GM18868 (cell line): ENCODE measurements at regions not wholly inside any gene's neighbourhood (a gene's known extent, or its start where the extent isn't known, plus 50 kb on each side); places are given as distances from the start of the nearest gene placed in this dataset.
"Not testable (repeated sequence)": the region's sequence is repeated elsewhere in the genome, so short reads cannot be mapped to it uniquely, and the experiment has no call there.

Experiments
- ATAC-seq: cut with Tn5 transposase; IDR thresholded peaks from one replicate; pipeline ENCODE4 v1.9.1; 2021; ENCODE audit warnings: mild to moderate bottlenecking, moderate library complexity; ENCODE audit not compliant: unreplicated experiment

- ATAC-seq = no peak
Observed at GRCh38 chr15:55126111-55126510, 70.6 kb downstream of the RSL24D1 start.

- no peak for ATAC-seq
Observed at GRCh38 chr15:55124616-55125015, 72.1 kb downstream of the RSL24D1 start.

- no peak for ATAC-seq
Observed at GRCh38 chr15:55118344-55118870, 78.3 kb downstream of the RSL24D1 start.

GRCh38 chr15:55116636-55117035, 80.1 kb downstream of the RSL24D1 start:
- ATAC-seq = no peak

- ATAC-seq = no peak
Observed at GRCh38 chr15:55113736-55114135, 83.0 kb downstream of the RSL24D1 start.

- ATAC-seq = no peak
Observed at GRCh38 chr15:55112706-55113105, 84.0 kb downstream of the RSL24D1 start.

- no peak for ATAC-seq
Observed at GRCh38 chr15:55110446-55110845, 86.3 kb downstream of the RSL24D1 start.

GRCh38 chr15:55108858-55109518, 87.8 kb downstream of the RSL24D1 start:
- peak; percentile 82 for ATAC-seq

- no peak for ATAC-seq
Observed at GRCh38 chr15:55108448-55108847, 88.3 kb downstream of the RSL24D1 start.

GRCh38 chr15:55106155-55106554, 90.6 kb downstream of the RSL24D1 start:
- ATAC-seq = no peak

GRCh38 chr15:55094136-55094535, 102.6 kb downstream of the RSL24D1 start:
- no peak for ATAC-seq

- ATAC-seq = no peak
Observed at GRCh38 chr15:55088207-55088606, 108.5 kb downstream of the RSL24D1 start.

- ATAC-seq = no peak
Observed at GRCh38 chr15:55084673-55085072, 112.1 kb downstream of the RSL24D1 start.

GRCh38 chr15:55084216-55084615, 112.5 kb downstream of the RSL24D1 start:
- no peak for ATAC-seq

GRCh38 chr15:55077052-55077451, 119.7 kb downstream of the RSL24D1 start:
- ATAC-seq = not testable (repeated sequence)

GRCh38 chr15:55074431-55074830, 122.3 kb downstream of the RSL24D1 start:
- ATAC-seq = no peak

- ATAC-seq = not testable (repeated sequence)
Observed at GRCh38 chr15:55063970-55064369, 132.8 kb downstream of the RSL24D1 start.

- no peak for ATAC-seq
Observed at GRCh38 chr15:55060836-55061235, 135.9 kb downstream of the RSL24D1 start.

- ATAC-seq = no peak
Observed at GRCh38 chr15:55056500-55056899, 140.2 kb downstream of the RSL24D1 start.

- no peak for ATAC-seq
Observed at GRCh38 chr15:55044162-55044561, 152.6 kb downstream of the RSL24D1 start.

- no peak for ATAC-seq
Observed at GRCh38 chr15:55037071-55037470, 159.7 kb downstream of the RSL24D1 start.

- ATAC-seq = no peak
Observed at GRCh38 chr15:55035749-55036148, 161.0 kb downstream of the RSL24D1 start.

- ATAC-seq = no peak
Observed at GRCh38 chr15:55033574-55033973, 163.2 kb downstream of the RSL24D1 start.
